Hepatocyte (in vitro differentiated cells): ENCODE measurements at regions not wholly inside any gene's neighbourhood (a gene's known extent, or its start where the extent isn't known, plus 50 kb on each side); places are given as distances from the start of the nearest gene placed in this dataset.

Source experiments
- EZH2phosphoT487 ChIP-seq: fragments of 200-600 bp; sonication (generic); IDR thresholded peaks from one replicate; pipeline ENCODE4 v1.6.1; 2018; ENCODE audit warnings: antibody characterized with exemption, mild to moderate bottlenecking, low read depth, moderate library complexity; ENCODE audit not compliant: unreplicated experiment, severe bottlenecking
- TF ChIP-seq, protein P1 (sequence below): fragments of 200-600 bp; sonication (generic); IDR thresholded peaks from 2 replicates; pipeline ENCODE4 v1.5.1; 2016; ENCODE audit warnings: antibody characterized with exemption, mild to moderate bottlenecking; ENCODE audit not compliant: poor library complexity

DNA sequence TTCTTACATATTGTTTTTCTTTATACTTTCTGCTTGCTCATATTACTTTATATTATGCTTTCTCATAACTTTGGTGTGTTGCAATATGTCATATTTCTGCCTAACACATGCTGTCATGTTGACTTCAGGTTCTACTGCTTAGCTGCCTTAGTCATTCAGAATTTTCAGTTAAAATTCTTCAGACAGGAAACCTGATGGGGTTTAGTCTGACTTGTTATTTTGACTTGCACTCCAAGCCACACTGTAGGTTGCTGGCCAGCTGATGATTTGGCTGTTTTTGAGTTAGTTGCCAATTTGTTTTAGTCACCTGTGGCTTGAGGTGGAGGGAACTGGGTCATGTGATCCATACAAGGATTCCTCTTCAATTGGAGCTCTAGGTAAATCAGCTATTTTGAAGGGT is 315.4 kb downstream of the MAP2K6 start:
- no peak for TF ChIP-seq EZH2phosphoT487
- TF ChIP-seq, protein P1, sequence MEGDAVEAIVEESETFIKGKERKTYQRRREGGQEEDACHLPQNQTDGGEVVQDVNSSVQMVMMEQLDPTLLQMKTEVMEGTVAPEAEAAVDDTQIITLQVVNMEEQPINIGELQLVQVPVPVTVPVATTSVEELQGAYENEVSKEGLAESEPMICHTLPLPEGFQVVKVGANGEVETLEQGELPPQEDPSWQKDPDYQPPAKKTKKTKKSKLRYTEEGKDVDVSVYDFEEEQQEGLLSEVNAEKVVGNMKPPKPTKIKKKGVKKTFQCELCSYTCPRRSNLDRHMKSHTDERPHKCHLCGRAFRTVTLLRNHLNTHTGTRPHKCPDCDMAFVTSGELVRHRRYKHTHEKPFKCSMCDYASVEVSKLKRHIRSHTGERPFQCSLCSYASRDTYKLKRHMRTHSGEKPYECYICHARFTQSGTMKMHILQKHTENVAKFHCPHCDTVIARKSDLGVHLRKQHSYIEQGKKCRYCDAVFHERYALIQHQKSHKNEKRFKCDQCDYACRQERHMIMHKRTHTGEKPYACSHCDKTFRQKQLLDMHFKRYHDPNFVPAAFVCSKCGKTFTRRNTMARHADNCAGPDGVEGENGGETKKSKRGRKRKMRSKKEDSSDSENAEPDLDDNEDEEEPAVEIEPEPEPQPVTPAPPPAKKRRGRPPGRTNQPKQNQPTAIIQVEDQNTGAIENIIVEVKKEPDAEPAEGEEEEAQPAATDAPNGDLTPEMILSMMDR, result no peak
